HepG2 (cell line): ENCODE measurements at regions not wholly inside any gene's neighbourhood (a gene's known extent, or its start where the extent isn't known, plus 50 kb on each side); places are given as distances from the start of the nearest gene placed in this dataset.

Source experiments
- ATAC-seq: fragments of 200-7000 bp; cut with Tn5 transposase; 3 replicates; pipeline ENCODE4 v1.9.1; 2020; ENCODE audit warnings: mild to moderate bottlenecking, moderate library complexity
- BruUV-seq: library from RNA; stranded (reverse); fragments of 400-500 nt; replicated peaks from 2 replicates; lab custom pipeline; 2021; lab: Mats Ljungman, UMichigan
- CTCF ChIA-PET: fragments of 300-600 bp; formaldehyde crosslinking; extraction: SDS; loops from one replicate; lab custom pipeline; 2021; ENCODE audit warnings: low total read pairs, inconsistent platforms, low intra/inter-chr PET ratio; lab: Yijun Ruan, JAX
- POLR2A ChIA-PET: fragments of 350-600 bp; sonication (Branson Sonifier 250); formaldehyde crosslinking; loops from one replicate; lab custom pipeline; 2020; ENCODE audit warnings: antibody characterized with exemption, inconsistent platforms; lab: Yijun Ruan, JAX
- DNase-seq: peaks from one replicate; pipeline ENCODE4 v3.0.0-alpha.2; 2015; ENCODE audit warnings: low spot score
- FAIRE-seq: peaks from 3 replicates; lab custom pipeline; 2011; peaks lifted over from hg19 to GRCh38; lab: Jason Lieb, UNC
- H2AFZ ChIP-seq: one replicate; pipeline ENCODE4 v1.6.1; 2011; ENCODE audit warnings: low read length, inconsistent platforms
- H3K27ac ChIP-seq: fragments of 300-600 bp; 3 replicates; pipeline ENCODE4 v1.8.0; 2011; ENCODE audit warnings: mixed run types, mild to moderate bottlenecking, mixed read lengths, low read length, inconsistent platforms; ENCODE audit not compliant: insufficient read depth; ENCODE audit errors: extremely low read length
- H3K27me3 ChIP-seq, 2 experiments: fragments of 200-600 bp in 1 of 2; 2 replicates in 1 of 2; 3 replicates in 1 of 2; pipeline versions ENCODE4 v1.6.0 to v1.8.0; 2011; ENCODE audit warnings: low read length in 2 of 2, mild to moderate bottlenecking in 2 of 2, moderate library complexity in 2 of 2, inconsistent platforms in 1 of 2; ENCODE audit not compliant: insufficient read depth in 2 of 2, control insufficient read depth in 1 of 2
- H3K36me3 ChIP-seq, 2 experiments: fragments of 200-600 bp in 1 of 2; replicated peaks in 1 of 2; 2 replicates in 1 of 2; 3 replicates in 1 of 2; pipeline versions ENCODE4 v1.5.1 to v1.8.0; 2011; ENCODE audit warnings: low read length in 2 of 2, inconsistent platforms in 1 of 2; ENCODE audit not compliant: insufficient read depth in 2 of 2, control insufficient read depth in 1 of 2
- H3K4me1 ChIP-seq: 2 replicates; pipeline ENCODE4 v1.5.1; 2012; ENCODE audit warnings: low read length, inconsistent platforms; ENCODE audit not compliant: insufficient read depth
- H3K4me2 ChIP-seq: 2 replicates; pipeline ENCODE4 v1.6.0; 2011; ENCODE audit warnings: low read depth, low read length, inconsistent platforms
- H3K4me3 ChIP-seq, 3 experiments: fragments of 200-600 bp in 1 of 3; sonication (generic), shearing (Covaris generic) in 1 of 3; replicated peaks in 1 of 3; 2 replicates each; pipeline ENCODE4 v1.5.1; 2011 to 2016; ENCODE audit warnings: low read length in 3 of 3, inconsistent platforms in 2 of 3, low read depth in 2 of 3, mild to moderate bottlenecking in 2 of 3, control low read depth in 1 of 3, mixed read lengths in 1 of 3; ENCODE audit not compliant: insufficient read depth in 1 of 3
- H3K79me2 ChIP-seq: one replicate; pipeline ENCODE4 v1.6.1; 2011; ENCODE audit warnings: low read length, inconsistent platforms; ENCODE audit not compliant: insufficient read depth
- H3K9ac ChIP-seq: 2 replicates; pipeline ENCODE4 v1.6.0; 2011; ENCODE audit warnings: mild to moderate bottlenecking, low read depth, low read length, inconsistent platforms; ENCODE audit not compliant: insufficient read depth
- H3K9me3 ChIP-seq: 2 replicates; pipeline ENCODE4 v1.5.1; 2012; ENCODE audit warnings: mild to moderate bottlenecking, low read length
- H4K20me1 ChIP-seq: 2 replicates; pipeline ENCODE4 v1.6.0; 2011; ENCODE audit warnings: inconsistent platforms, mild to moderate bottlenecking, low read length, moderate library complexity; ENCODE audit not compliant: insufficient read depth
- ARID5B ChIP-seq: IDR thresholded peaks from 2 replicates; pipeline ENCODE4 v1.4.0; 2020; ENCODE audit warnings: mild to moderate bottlenecking, missing genetic modification reagents
- HNRNPK ChIP-seq: fragments of 200-400 bp; formaldehyde crosslinking; IDR thresholded peaks from 2 replicates; pipeline ENCODE4 v1.6.1; 2018; ENCODE audit warnings: low read length, low read depth, moderate library complexity, mild to moderate bottlenecking; ENCODE audit not compliant: poor library complexity, severe bottlenecking
- KMT2B ChIP-seq: IDR thresholded peaks from 2 replicates; pipeline ENCODE4 v1.6.1; 2016; ENCODE audit warnings: missing genetic modification reagents, missing compliant biosample characterization
- MEIS2 ChIP-seq: sonication (generic); formaldehyde crosslinking; IDR thresholded peaks from 2 replicates; pipeline ENCODE4 v1.9.0; 2021; ENCODE audit warnings: mild to moderate bottlenecking, missing genetic modification reagents
- SIN3B ChIP-seq: fragments of 150-350 bp; IDR thresholded peaks from 2 replicates; pipeline ENCODE4 v1.6.1; 2014; ENCODE audit warnings: low read length
- SOX5 ChIP-seq: IDR thresholded peaks from 2 replicates; pipeline ENCODE4 v1.6.1; 2016; ENCODE audit warnings: borderline replicate concordance
- TIGD3 ChIP-seq: sonication (generic); formaldehyde crosslinking; IDR thresholded peaks from 2 replicates; pipeline ENCODE4 v1.5.1; 2020; ENCODE audit warnings: mild to moderate bottlenecking, missing genetic modification reagents, borderline replicate concordance
- ZHX2 ChIP-seq, 2 experiments: sonication (generic) in 1 of 2; formaldehyde crosslinking in 1 of 2; IDR thresholded peaks; 2 replicates each; pipeline versions ENCODE4 v1.6.1 to v1.9.0; 2014 to 2022; ENCODE audit warnings: antibody characterized with exemption in 1 of 2, borderline replicate concordance in 1 of 2, inconsistent platforms in 1 of 2, low read depth in 1 of 2, missing genetic modification reagents in 1 of 2
- ZNF550 ChIP-seq: sonication (generic); formaldehyde crosslinking; IDR thresholded peaks from 2 replicates; pipeline ENCODE4 v1.4.0; 2020; ENCODE audit warnings: mild to moderate bottlenecking, missing genetic modification reagents, borderline replicate concordance
- in situ Hi-C: cut with HindIII; loops from 2 replicates; pipeline ENCODE4 v1.10.0; 2017; ENCODE audit warnings: low pct_unique_long_range_greater_than_20kb; ENCODE audit not compliant: extremely low pct_ligation_motif_present
- intact Hi-C: fragments of 100-400 bp; cut with micrococcal nuclease; formaldehyde crosslinking; loops from one replicate; pipeline ENCODE4 v1.10.0; 2022; ENCODE audit not compliant: unreplicated experiment

- Histone ChIP-seq H3K4me3 (no peak overlapping the region), H3K4me2 (no peak overlapping the region), H3K4me1 (no peaks in the 10 kb centered on the region)
- CTCF ChIA-PET, result no interaction called here
- intact Hi-C loops, result no loop called here
- in situ Hi-C loops, result no loop called here
- no peak for TF ChIP-seq KMT2B
- TF ChIP-seq HNRNPK, result no peak
- no peak for TF ChIP-seq ZNF550 (CRISPR knock-in tag)
- TF ChIP-seq SOX5 (CRISPR knock-in tag), result no peak
- no peak for TF ChIP-seq ARID5B (CRISPR knock-in tag)
- TF ChIP-seq TIGD3 (CRISPR knock-in tag), result no peak
- no peak for TF ChIP-seq ZHX2 (IDR thresholded peaks at IDR 0.05; ENCODE audit: low read depth)
- no peak for TF ChIP-seq ZHX2 (CRISPR knock-in tag; IDR thresholded peaks at IDR 0.05; ENCODE audit: borderline replicate concordance)
- TF ChIP-seq SIN3B, result no peak
- no peak for TF ChIP-seq MEIS2 (CRISPR knock-in tag)
- TF ChIP-seq, all 625 proteins: peak for 0
- Histone ChIP-seq H3K36me3 (no peaks in the 10 kb centered on the region), H4K20me1 (no peaks in the 10 kb centered on the region), H3K79me2 (no peaks in the 10 kb centered on the region), H2AFZ (no peak overlapping the region), H3K9ac (no peak overlapping the region), H3K27me3 (no peaks in the 10 kb centered on the region), H3K9me3 (no peaks in the 10 kb centered on the region), H3K27ac (no peak overlapping the region)
- DNase-seq (no peak), FAIRE-seq (no peak), ATAC-seq (no peak)
- POLR2A ChIA-PET, result no interaction called here
- no TSS peak for BruUV-seq
Measured at GRCh38 chr5:54795777-54796176, 189.6 kb downstream of the ESM1 start.
